ENCODE measurements at regions not wholly inside any gene's neighbourhood (a gene's known extent, or its start where the extent isn't known, plus 50 kb on each side); places are given as distances from the start of the nearest gene placed in this dataset.

GRCh38 chr10:3339121-3339520, 166.5 kb upstream of the PITRM1 start:
- 91 to 94% methylated on average over 4 to 7 of the region's 7 CpGs for WGBS, 2 donors (ENCODE audit: low coverage in 1 of 2)
- Histone ChIP-seq H3K4me3 (no peak overlapping the region), H3K9me3 (no peaks in the 10 kb centered on the region), H3K36me3 (no peaks in the 10 kb centered on the region), H3K27ac (no peak overlapping the region), H3K4me1 (no peaks in the 10 kb centered on the region), H3K27me3 (no peaks in the 10 kb centered on the region)
- in situ Hi-C loops (cut with MboI; ENCODE audit: low pct_ligation_motif_present in 1 of 4, low pct_unique_long_range_greater_than_20kb in 1 of 4, low sequenced_read_pairs in 3 of 4), result no loop called here
- intact Hi-C loops (cut with DNase I; ENCODE audit: low total_unique reads), result no loop called here
- DNase-seq, result no peak
- TF ChIP-seq CTCF (IDR thresholded peaks at IDR 0.05) (no peak), POLR2AphosphoS5 (IDR thresholded peaks at IDR 0.05) (no peak), EP300 (IDR thresholded peaks at IDR 0.05; ENCODE audit: low read depth) (no peak), POLR2A (IDR thresholded peaks at IDR 0.05) (no peak)

GRCh38 chr10:3337741-3338140, 165.2 kb upstream of the PITRM1 start:
- no peaks in the 10 kb centered on the region for H3K9me3 ChIP-seq
- intact Hi-C loops (cut with DNase I; ENCODE audit: low total_unique reads) (no loop called here), in situ Hi-C loops (cut with MboI; ENCODE audit: low pct_ligation_motif_present in 1 of 4, low pct_unique_long_range_greater_than_20kb in 1 of 4, low sequenced_read_pairs in 3 of 4) (no loop called here)
- TF ChIP-seq CTCF (IDR thresholded peaks at IDR 0.05), result no peak
- no peak for TF ChIP-seq POLR2AphosphoS5 (IDR thresholded peaks at IDR 0.05)
- TF ChIP-seq POLR2A (IDR thresholded peaks at IDR 0.05), result no peak
- TF ChIP-seq EP300 (IDR thresholded peaks at IDR 0.05; ENCODE audit: low read depth), result no peak
- no peaks in the 10 kb centered on the region for H3K27me3 ChIP-seq
- DNase-seq, result no peak
- no peak overlapping the region for H3K4me3 ChIP-seq
- WGBS, 2 donors (ENCODE audit: low coverage in 1 of 2), result 93 to 94% methylated on average over 5 to 8 of the region's 8 CpGs
- H3K36me3 ChIP-seq, result no peaks in the 10 kb centered on the region
- H3K27ac ChIP-seq, result no peak overlapping the region
- H3K4me1 ChIP-seq, result no peaks in the 10 kb centered on the region

- in situ Hi-C loops (cut with MboI; ENCODE audit: low pct_ligation_motif_present in 1 of 4, low pct_unique_long_range_greater_than_20kb in 1 of 4, low sequenced_read_pairs in 3 of 4), result no loop called here
- no peak overlapping the region for H3K27ac ChIP-seq
- WGBS, 2 donors (ENCODE audit: low coverage in 1 of 2), result 92 to 96% methylated on average over 5 to 9 of the region's 9 CpGs
- no peak for DNase-seq
- H3K4me1 ChIP-seq, result no peaks in the 10 kb centered on the region
- no peak overlapping the region for H3K4me3 ChIP-seq
- TF ChIP-seq EP300 (IDR thresholded peaks at IDR 0.05; ENCODE audit: low read depth) (no peak), CTCF (IDR thresholded peaks at IDR 0.05) (no peak), POLR2A (IDR thresholded peaks at IDR 0.05) (no peak), POLR2AphosphoS5 (IDR thresholded peaks at IDR 0.05) (no peak)
- no peaks in the 10 kb centered on the region for H3K27me3 ChIP-seq
- no peaks in the 10 kb centered on the region for H3K9me3 ChIP-seq
- intact Hi-C loops (cut with DNase I; ENCODE audit: low total_unique reads), result no loop called here
- no peaks in the 10 kb centered on the region for H3K36me3 ChIP-seq
Measured at GRCh38 chr10:3336673-3337293, 164.2 kb upstream of the PITRM1 start.

GRCh38 chr10:3333426-3333825, 160.8 kb upstream of the PITRM1 start:
- Histone ChIP-seq H3K9me3 (no peaks in the 10 kb centered on the region), H3K4me3 (no peak overlapping the region), H3K4me1 (no peaks in the 10 kb centered on the region), H3K36me3 (no peaks in the 10 kb centered on the region), H3K27ac (no peak overlapping the region), H3K27me3 (no peaks in the 10 kb centered on the region)
- in situ Hi-C loops (cut with MboI; ENCODE audit: low pct_ligation_motif_present in 1 of 4, low pct_unique_long_range_greater_than_20kb in 1 of 4, low sequenced_read_pairs in 3 of 4) (no loop called here), intact Hi-C loops (cut with DNase I; ENCODE audit: low total_unique reads) (no loop called here)
- DNase-seq, result no peak
- WGBS, 2 donors (ENCODE audit: low coverage in 1 of 2), result 80 to 100% methylated on average over 1 to 10 of the region's 10 CpGs
- no peak for TF ChIP-seq POLR2AphosphoS5 (IDR thresholded peaks at IDR 0.05)
- no peak for TF ChIP-seq POLR2A (IDR thresholded peaks at IDR 0.05)
- TF ChIP-seq CTCF (IDR thresholded peaks at IDR 0.05), result no peak
- TF ChIP-seq EP300 (IDR thresholded peaks at IDR 0.05; ENCODE audit: low read depth), result no peak

All from transverse colon (tissue), 4 donors.